HFFc6 (cell line): ENCODE measurements at regions not wholly inside any gene's neighbourhood (a gene's known extent, or its start where the extent isn't known, plus 50 kb on each side); places are given as distances from the start of the nearest gene placed in this dataset.

Experiments
- DNase-seq: peaks from one replicate; pipeline ENCODE4 v3.0.0-alpha.2; 2018
- H3K27ac Mint-ChIP-seq: 2 replicates; pipeline ENCODE4 v1.8.0; 2020; ENCODE audit warnings: mild to moderate bottlenecking, mixed read lengths
- H3K27me3 Mint-ChIP-seq: 2 replicates; pipeline ENCODE4 v1.8.0; 2021; ENCODE audit warnings: mild to moderate bottlenecking, moderate library complexity, mixed read lengths; ENCODE audit not compliant: insufficient read depth
- H3K36me3 Mint-ChIP-seq: 2 replicates; pipeline ENCODE4 v1.8.0; 2021; ENCODE audit warnings: low read depth, mixed read lengths
- H3K4me1 Mint-ChIP-seq: 2 replicates; pipeline ENCODE4 v1.8.0; 2020; ENCODE audit warnings: low read depth, mixed read lengths
- H3K4me3 Mint-ChIP-seq: 2 replicates; pipeline ENCODE4 v1.8.0; 2020; ENCODE audit warnings: mild to moderate bottlenecking, moderate library complexity, mixed read lengths
- H3K9me3 Mint-ChIP-seq: 2 replicates; pipeline ENCODE4 v1.8.0; 2020; ENCODE audit warnings: mild to moderate bottlenecking, mixed read lengths
- CTCF ChIP-seq: fragments of 200-600 bp; sonication (generic); IDR thresholded peaks from 2 replicates; pipeline ENCODE4 v1.5.0; 2021; ENCODE audit warnings: antibody characterized with exemption, mild to moderate bottlenecking

GRCh38 chr3:20490996-20491395, 305.0 kb upstream of the SGO1 start:
- Mint-ChIP-seq H3K9me3 (no peaks in the 10 kb centered on the region), H3K4me3 (no peak overlapping the region)

GRCh38 chr3:20488151-20488550, 302.1 kb upstream of the SGO1 start:
- no peak overlapping the region for H3K27ac Mint-ChIP-seq
- H3K4me1 Mint-ChIP-seq = no peaks in the 10 kb centered on the region
- TF ChIP-seq CTCF = no peak
- H3K27me3 Mint-ChIP-seq = no peaks in the 10 kb centered on the region; the same call in 1 of the 2 replicates
- DNase-seq = no peak
- H3K9me3 Mint-ChIP-seq = peaks cover 14% of the 10 kb centered on the region
- peaks cover 11% of the 10 kb centered on the region for H3K36me3 Mint-ChIP-seq
- H3K4me3 Mint-ChIP-seq = no peak overlapping the region

More at GRCh38 chr3:20490996-20491395, 305.0 kb upstream of the SGO1 start:
- no peaks in the 10 kb centered on the region; the same call in none of the 2 replicates for H3K27me3 Mint-ChIP-seq
- TF ChIP-seq CTCF = no peak
- no peak for DNase-seq
- H3K4me1 Mint-ChIP-seq = no peaks in the 10 kb centered on the region
- H3K27ac Mint-ChIP-seq = no peak overlapping the region
- no peaks in the 10 kb centered on the region for H3K36me3 Mint-ChIP-seq

- Mint-ChIP-seq H3K36me3 (peaks cover 17% of the 10 kb centered on the region), H3K9me3 (peaks cover 20% of the 10 kb centered on the region), H3K27ac (no peak overlapping the region), H3K4me3 (no peak overlapping the region), H3K4me1 (peaks cover 21% of the 10 kb centered on the region), H3K27me3 (no peaks in the 10 kb centered on the region)
- TF ChIP-seq CTCF = no peak
- DNase-seq = no peak
Measured at GRCh38 chr3:20484126-20484525, 298.1 kb upstream of the SGO1 start.

GRCh38 chr3:20482350-20482749, 296.3 kb upstream of the SGO1 start:
- no peak overlapping the region for H3K4me3 Mint-ChIP-seq
- peaks cover 17% of the 10 kb centered on the region for H3K36me3 Mint-ChIP-seq
- no peak for TF ChIP-seq CTCF

GRCh38 chr3:20480786-20481365, 294.9 kb upstream of the SGO1 start:
- Mint-ChIP-seq H3K4me1 (peaks cover 21% of the 10 kb centered on the region), H3K36me3 (peaks cover 17% of the 10 kb centered on the region), H3K9me3 (peaks cover 20% of the 10 kb centered on the region), H3K27me3 (no peaks in the 10 kb centered on the region), H3K4me3 (peak overlapping the region; percentile 44; the same call in 1 of the 2 replicates), H3K27ac (peak overlapping the region; percentile 1; the same call in 1 of the 2 replicates)
- no peak for DNase-seq
- TF ChIP-seq CTCF = no peak

More at GRCh38 chr3:20482350-20482749, 296.3 kb upstream of the SGO1 start:
- Mint-ChIP-seq H3K27me3 (no peaks in the 10 kb centered on the region), H3K27ac (no peak overlapping the region), H3K9me3 (peaks cover 20% of the 10 kb centered on the region), H3K4me1 (peaks cover 21% of the 10 kb centered on the region)
- DNase-seq = no peak
